ENCODE measurements at regions not wholly inside any gene's neighbourhood (a gene's known extent, or its start where the extent isn't known, plus 50 kb on each side); places are given as distances from the start of the nearest gene placed in this dataset.

DNA sequence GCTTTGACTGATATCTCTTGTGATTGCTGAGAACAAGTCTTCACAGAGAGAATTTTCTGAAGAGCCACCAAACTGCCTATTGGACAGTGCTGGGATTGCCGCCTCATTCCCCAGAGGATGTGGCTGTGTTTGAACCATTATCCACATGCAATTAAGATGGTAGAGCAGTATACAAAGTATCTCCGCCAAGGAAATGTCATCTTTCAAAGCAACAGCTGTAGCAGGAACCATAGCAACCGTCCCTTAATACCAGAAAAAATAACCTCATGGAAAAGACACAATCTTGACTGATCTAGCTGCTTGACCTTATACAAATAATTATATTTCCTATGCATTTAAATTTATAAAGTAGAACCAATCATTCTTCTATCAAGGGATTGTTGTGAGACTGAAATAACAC, 772.6 kb upstream of the FAM98A start:
- no peaks in the 10 kb centered on the region for H3K4me1 ChIP-seq (replicated peaks; ENCODE audit: insufficient read depth)
- peaks cover 15% of the 10 kb centered on the region; the same call in 1 of the 2 replicates for H3K27me3 ChIP-seq (ENCODE audit: insufficient read depth, low read depth)
- no peaks in the 10 kb centered on the region for H3K9me2 ChIP-seq (ENCODE audit: insufficient read depth)
- no peak overlapping the region for H2AFZ ChIP-seq
- BruUV-seq (replicated peaks), result no TSS peak
- intact Hi-C loops (cut with micrococcal nuclease; ENCODE audit: unreplicated experiment), result no loop called here
- no peak overlapping the region for H3K4me2 ChIP-seq
- ChIA-PET POLR2A (ENCODE audit: unreplicated experiment) (no interaction called here), CTCF (no interaction called here)
- H3K4me3 ChIP-seq, result no peak overlapping the region
- no peaks in the 10 kb centered on the region for H3F3A ChIP-seq (ENCODE audit: insufficient read depth, low read depth)
- no peaks in the 10 kb centered on the region for H4K20me1 ChIP-seq (ENCODE audit: insufficient read depth)
- no peaks in the 10 kb centered on the region for H3K79me2 ChIP-seq (ENCODE audit: low read depth)
- H3K27ac ChIP-seq, result no peak overlapping the region
- TF ChIP-seq, protein P1, sequence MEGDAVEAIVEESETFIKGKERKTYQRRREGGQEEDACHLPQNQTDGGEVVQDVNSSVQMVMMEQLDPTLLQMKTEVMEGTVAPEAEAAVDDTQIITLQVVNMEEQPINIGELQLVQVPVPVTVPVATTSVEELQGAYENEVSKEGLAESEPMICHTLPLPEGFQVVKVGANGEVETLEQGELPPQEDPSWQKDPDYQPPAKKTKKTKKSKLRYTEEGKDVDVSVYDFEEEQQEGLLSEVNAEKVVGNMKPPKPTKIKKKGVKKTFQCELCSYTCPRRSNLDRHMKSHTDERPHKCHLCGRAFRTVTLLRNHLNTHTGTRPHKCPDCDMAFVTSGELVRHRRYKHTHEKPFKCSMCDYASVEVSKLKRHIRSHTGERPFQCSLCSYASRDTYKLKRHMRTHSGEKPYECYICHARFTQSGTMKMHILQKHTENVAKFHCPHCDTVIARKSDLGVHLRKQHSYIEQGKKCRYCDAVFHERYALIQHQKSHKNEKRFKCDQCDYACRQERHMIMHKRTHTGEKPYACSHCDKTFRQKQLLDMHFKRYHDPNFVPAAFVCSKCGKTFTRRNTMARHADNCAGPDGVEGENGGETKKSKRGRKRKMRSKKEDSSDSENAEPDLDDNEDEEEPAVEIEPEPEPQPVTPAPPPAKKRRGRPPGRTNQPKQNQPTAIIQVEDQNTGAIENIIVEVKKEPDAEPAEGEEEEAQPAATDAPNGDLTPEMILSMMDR (conservative IDR thresholded peaks at IDR 0.05), result no peak
- TF ChIP-seq EZH2 (IDR thresholded peaks at IDR 0.05; ENCODE audit: low read depth), result no peak
- no peaks in the 10 kb centered on the region for H3K36me3 ChIP-seq (ENCODE audit: low read depth)
- DNase-seq, result no peak
- no peaks in the 10 kb centered on the region for H3K9me3 ChIP-seq (ENCODE audit: insufficient read depth, low read depth)

DNA sequence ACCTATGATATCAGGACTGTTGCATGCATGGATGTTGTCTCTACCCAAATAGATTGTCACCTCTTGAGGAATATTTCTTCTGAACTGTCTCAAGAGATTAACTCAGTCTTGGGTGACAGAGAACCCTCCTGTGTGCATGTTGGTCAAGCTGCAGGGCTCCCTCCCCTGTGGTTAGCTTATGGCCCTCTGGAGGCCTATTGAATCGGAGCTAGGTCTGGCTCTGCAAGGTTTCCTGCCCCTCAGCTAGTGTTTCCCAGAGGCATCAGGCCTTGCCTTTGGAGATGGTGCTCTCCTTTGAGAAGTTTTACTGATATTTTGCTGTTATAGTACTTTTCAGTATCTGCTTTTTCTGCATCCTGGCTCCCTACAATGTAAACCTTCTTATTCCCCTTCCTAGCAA, 769.2 kb upstream of the FAM98A start:
- Histone ChIP-seq H3K4me1 (replicated peaks; ENCODE audit: insufficient read depth) (no peaks in the 10 kb centered on the region), H3K79me2 (ENCODE audit: low read depth) (no peaks in the 10 kb centered on the region), H3K4me3 (no peak overlapping the region), H3K36me3 (ENCODE audit: low read depth) (no peaks in the 10 kb centered on the region), H3K9me2 (ENCODE audit: insufficient read depth) (no peaks in the 10 kb centered on the region), H4K20me1 (ENCODE audit: insufficient read depth) (no peaks in the 10 kb centered on the region; the same call in 1 of the 2 replicates), H2AFZ (no peak overlapping the region), H3K27me3 (ENCODE audit: insufficient read depth, low read depth) (peaks cover 15% of the 10 kb centered on the region; the same call in 1 of the 2 replicates), H3F3A (ENCODE audit: insufficient read depth, low read depth) (no peaks in the 10 kb centered on the region), H3K4me2 (no peak overlapping the region), H3K9me3 (ENCODE audit: insufficient read depth, low read depth) (no peaks in the 10 kb centered on the region), H3K27ac (no peak overlapping the region)
- CTCF ChIA-PET, result no interaction called here
- POLR2A ChIA-PET (ENCODE audit: unreplicated experiment), result no interaction called here
- intact Hi-C loops (cut with micrococcal nuclease; ENCODE audit: unreplicated experiment), result no loop called here
- no TSS peak for BruUV-seq (replicated peaks)
- no peak for DNase-seq
- TF ChIP-seq, protein P1 (conservative IDR thresholded peaks at IDR 0.05), result no peak
- TF ChIP-seq EZH2 (IDR thresholded peaks at IDR 0.05; ENCODE audit: low read depth), result no peak

DNA sequence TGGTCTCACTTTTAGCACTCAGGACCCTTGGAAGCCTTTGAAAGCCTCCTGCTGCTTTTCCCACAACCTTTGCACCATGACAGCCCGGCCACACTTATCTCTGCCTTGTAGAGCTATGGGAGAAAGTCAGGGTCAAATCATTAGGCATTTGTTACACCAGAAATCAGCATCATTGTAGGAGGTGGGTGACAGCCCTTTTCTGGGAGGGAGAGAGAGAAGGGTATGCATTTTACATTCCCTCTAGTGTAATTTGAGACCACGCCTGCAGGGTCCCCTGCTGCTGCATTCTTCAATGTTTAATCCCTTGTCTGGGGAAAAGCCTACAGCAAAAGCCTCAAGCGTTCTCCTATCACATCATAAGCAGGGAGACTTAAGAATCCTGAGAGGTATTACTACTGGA, 766.8 kb upstream of the FAM98A start:
- no peak overlapping the region for H2AFZ ChIP-seq
- CTCF ChIA-PET, result no interaction called here
- no TSS peak for BruUV-seq (replicated peaks)
- intact Hi-C loops (cut with micrococcal nuclease; ENCODE audit: unreplicated experiment), result no loop called here
- no peak overlapping the region for H3K27ac ChIP-seq
- POLR2A ChIA-PET (ENCODE audit: unreplicated experiment), result no interaction called here
- TF ChIP-seq EZH2 (IDR thresholded peaks at IDR 0.05; ENCODE audit: low read depth), result no peak
- TF ChIP-seq, protein P1 (conservative IDR thresholded peaks at IDR 0.05), result no peak
- no peaks in the 10 kb centered on the region for H3K4me1 ChIP-seq (replicated peaks; ENCODE audit: insufficient read depth)
- DNase-seq, result no peak
- no peaks in the 10 kb centered on the region for H3K79me2 ChIP-seq (ENCODE audit: low read depth)
- H3K9me2 ChIP-seq (ENCODE audit: insufficient read depth), result no peaks in the 10 kb centered on the region
- H3K27me3 ChIP-seq (ENCODE audit: insufficient read depth, low read depth), result peaks cover 19% of the 10 kb centered on the region; the same call in 1 of the 2 replicates
- no peaks in the 10 kb centered on the region for H3F3A ChIP-seq (ENCODE audit: insufficient read depth, low read depth)
- no peaks in the 10 kb centered on the region for H3K9me3 ChIP-seq (ENCODE audit: insufficient read depth, low read depth)
- H3K4me2 ChIP-seq, result no peak overlapping the region
- H4K20me1 ChIP-seq (ENCODE audit: insufficient read depth), result no peaks in the 10 kb centered on the region; the same call in 1 of the 2 replicates
- H3K36me3 ChIP-seq (ENCODE audit: low read depth), result no peaks in the 10 kb centered on the region
- H3K4me3 ChIP-seq, result no peak overlapping the region

All from PC-9 (cell line).